Mesothelial cell of epicardium (in vitro differentiated cells): ENCODE measurements at regions not wholly inside any gene's neighbourhood (a gene's known extent, or its start where the extent isn't known, plus 50 kb on each side); places are given as distances from the start of the nearest gene placed in this dataset.

Experiments used
- DNase-seq, 2 experiments: peaks; one replicate each; pipeline ENCODE4 v3.0.0; 2021; ENCODE audit warnings: low spot score in 2 of 2; ENCODE audit not compliant: unreplicated experiment in 2 of 2
- H3K27ac Mint-ChIP-seq: 2 replicates; pipeline ENCODE4 v1.8.0; 2021; ENCODE audit warnings: mixed read lengths
- H3K27me3 Mint-ChIP-seq: 2 replicates; pipeline ENCODE4 v1.8.0; 2021; ENCODE audit warnings: low read depth, mixed read lengths
- H3K36me3 Mint-ChIP-seq: 2 replicates; pipeline ENCODE4 v1.8.0; 2021; ENCODE audit warnings: mixed read lengths
- H3K4me1 Mint-ChIP-seq: 2 replicates; pipeline ENCODE4 v1.8.0; 2021; ENCODE audit warnings: mixed read lengths
- H3K4me3 Mint-ChIP-seq: 2 replicates; pipeline ENCODE4 v1.8.0; 2021; ENCODE audit warnings: mild to moderate bottlenecking, moderate library complexity, mixed read lengths
- H3K9me3 Mint-ChIP-seq: 2 replicates; pipeline ENCODE4 v1.8.0; 2021; ENCODE audit warnings: mixed read lengths
- TF ChIP-seq, protein P1 (sequence below): fragments of 200-600 bp; sonication (generic); IDR thresholded peaks from one replicate; pipeline ENCODE4 v1.5.0; 2021; ENCODE audit warnings: antibody characterized with exemption; ENCODE audit not compliant: unreplicated experiment

DNA sequence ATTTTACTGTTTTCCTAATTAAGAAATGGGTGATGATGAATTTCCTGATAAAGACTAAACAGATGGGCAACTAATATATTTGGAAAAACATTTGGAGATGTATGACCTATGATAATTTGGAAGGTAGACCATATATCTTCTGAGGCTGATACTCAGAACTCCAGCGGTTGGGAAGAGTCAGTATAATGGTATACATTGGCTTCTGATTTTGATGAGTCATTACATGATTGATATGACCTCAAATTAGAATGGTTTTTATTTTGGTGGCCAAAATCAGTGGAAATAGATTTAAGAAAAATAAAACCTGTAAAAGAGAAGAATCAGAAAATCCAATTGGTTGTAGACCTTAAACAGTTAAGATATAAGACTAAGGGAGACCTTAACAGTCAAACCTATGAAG lies 496.4 kb upstream of the ALCAM start:
- no peak overlapping the region for H3K27ac Mint-ChIP-seq
- no peak overlapping the region for H3K4me3 Mint-ChIP-seq
- H3K9me3 Mint-ChIP-seq, result no peaks in the 10 kb centered on the region
- H3K27me3 Mint-ChIP-seq, result no peaks in the 10 kb centered on the region
- DNase-seq, result no peak
- no peaks in the 10 kb centered on the region for H3K36me3 Mint-ChIP-seq
- TF ChIP-seq, protein P1, sequence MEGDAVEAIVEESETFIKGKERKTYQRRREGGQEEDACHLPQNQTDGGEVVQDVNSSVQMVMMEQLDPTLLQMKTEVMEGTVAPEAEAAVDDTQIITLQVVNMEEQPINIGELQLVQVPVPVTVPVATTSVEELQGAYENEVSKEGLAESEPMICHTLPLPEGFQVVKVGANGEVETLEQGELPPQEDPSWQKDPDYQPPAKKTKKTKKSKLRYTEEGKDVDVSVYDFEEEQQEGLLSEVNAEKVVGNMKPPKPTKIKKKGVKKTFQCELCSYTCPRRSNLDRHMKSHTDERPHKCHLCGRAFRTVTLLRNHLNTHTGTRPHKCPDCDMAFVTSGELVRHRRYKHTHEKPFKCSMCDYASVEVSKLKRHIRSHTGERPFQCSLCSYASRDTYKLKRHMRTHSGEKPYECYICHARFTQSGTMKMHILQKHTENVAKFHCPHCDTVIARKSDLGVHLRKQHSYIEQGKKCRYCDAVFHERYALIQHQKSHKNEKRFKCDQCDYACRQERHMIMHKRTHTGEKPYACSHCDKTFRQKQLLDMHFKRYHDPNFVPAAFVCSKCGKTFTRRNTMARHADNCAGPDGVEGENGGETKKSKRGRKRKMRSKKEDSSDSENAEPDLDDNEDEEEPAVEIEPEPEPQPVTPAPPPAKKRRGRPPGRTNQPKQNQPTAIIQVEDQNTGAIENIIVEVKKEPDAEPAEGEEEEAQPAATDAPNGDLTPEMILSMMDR, result no peak
- peaks cover 2% of the 10 kb centered on the region for H3K4me1 Mint-ChIP-seq

DNA sequence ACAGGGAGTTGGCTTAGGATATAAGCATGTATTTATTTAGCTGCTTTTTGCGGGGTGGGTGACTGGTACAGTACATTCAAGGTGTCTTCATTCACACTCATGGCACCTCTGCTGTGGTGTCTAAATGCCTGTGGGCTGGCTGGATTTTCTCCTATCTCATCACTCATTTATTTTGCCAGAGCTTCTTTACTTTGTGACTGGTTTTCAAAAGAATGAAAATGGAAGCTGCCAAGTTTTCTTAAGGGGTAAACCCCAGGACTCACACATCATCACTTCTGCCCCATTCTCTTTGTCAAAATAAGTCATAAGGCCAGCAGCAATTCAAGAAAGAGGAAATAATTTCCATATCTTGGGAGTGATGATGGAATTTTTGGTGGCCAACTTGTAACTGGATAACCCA lies 493.4 kb upstream of the ALCAM start:
- DNase-seq, result no peak
- no peak overlapping the region for H3K27ac Mint-ChIP-seq

DNA sequence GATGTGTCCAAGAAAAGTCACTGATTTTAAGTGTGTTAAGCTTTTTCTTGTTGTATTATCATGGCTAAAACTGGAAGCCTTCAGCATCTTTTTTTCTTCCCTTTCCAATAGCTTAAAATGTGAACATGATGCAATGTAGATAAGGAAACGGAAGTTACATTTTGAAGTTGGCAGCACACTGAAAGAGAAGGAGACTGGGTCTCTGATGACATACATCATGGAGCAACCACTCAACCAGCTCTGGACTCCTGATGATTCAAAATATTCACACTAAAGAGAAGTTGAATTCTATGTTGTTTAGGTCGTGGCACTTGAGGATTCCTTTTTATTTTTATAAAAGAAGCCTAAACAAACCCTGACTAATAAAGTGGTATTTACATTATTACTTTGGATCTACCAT lies 488.3 kb upstream of the ALCAM start:
- no peak overlapping the region for H3K27ac Mint-ChIP-seq

More for the DNA sequence above, 493.4 kb upstream of the ALCAM start:
- peaks cover 6% of the 10 kb centered on the region for H3K36me3 Mint-ChIP-seq
- peaks cover 15% of the 10 kb centered on the region for H3K4me1 Mint-ChIP-seq
- TF ChIP-seq, protein P1, result no peak
- no peak overlapping the region for H3K4me3 Mint-ChIP-seq
- peaks cover 12% of the 10 kb centered on the region for H3K9me3 Mint-ChIP-seq
- no peaks in the 10 kb centered on the region for H3K27me3 Mint-ChIP-seq

DNA sequence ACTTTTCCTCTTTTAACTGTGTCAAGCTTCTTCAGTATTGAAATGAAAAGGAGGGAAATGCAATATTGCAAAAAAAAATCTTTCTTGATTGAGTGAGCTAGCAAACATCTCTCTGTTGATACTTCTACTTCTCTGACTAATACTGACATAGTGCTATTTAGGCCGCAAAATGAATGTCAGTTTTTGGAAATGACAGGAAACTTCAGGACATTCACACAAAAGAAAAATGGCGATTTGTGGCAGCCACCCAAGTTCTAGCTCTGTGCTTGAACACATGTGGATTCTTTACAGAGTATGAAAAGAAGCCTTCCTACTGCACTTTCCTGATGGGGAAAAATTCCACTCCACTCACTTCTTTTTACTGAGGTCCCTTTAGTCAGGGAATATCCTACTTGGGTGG lies 486.8 kb upstream of the ALCAM start:
- H3K4me1 Mint-ChIP-seq, result peaks cover 16% of the 10 kb centered on the region
- no peak for DNase-seq
- H3K27ac Mint-ChIP-seq, result no peak overlapping the region

More for the DNA sequence above, 488.3 kb upstream of the ALCAM start:
- Mint-ChIP-seq H3K27me3 (no peaks in the 10 kb centered on the region), H3K36me3 (peaks cover 6% of the 10 kb centered on the region), H3K4me1 (peaks cover 16% of the 10 kb centered on the region), H3K9me3 (peaks cover 12% of the 10 kb centered on the region), H3K4me3 (no peak overlapping the region)
- TF ChIP-seq, protein P1, result no peak
- DNase-seq, result no peak

DNA sequence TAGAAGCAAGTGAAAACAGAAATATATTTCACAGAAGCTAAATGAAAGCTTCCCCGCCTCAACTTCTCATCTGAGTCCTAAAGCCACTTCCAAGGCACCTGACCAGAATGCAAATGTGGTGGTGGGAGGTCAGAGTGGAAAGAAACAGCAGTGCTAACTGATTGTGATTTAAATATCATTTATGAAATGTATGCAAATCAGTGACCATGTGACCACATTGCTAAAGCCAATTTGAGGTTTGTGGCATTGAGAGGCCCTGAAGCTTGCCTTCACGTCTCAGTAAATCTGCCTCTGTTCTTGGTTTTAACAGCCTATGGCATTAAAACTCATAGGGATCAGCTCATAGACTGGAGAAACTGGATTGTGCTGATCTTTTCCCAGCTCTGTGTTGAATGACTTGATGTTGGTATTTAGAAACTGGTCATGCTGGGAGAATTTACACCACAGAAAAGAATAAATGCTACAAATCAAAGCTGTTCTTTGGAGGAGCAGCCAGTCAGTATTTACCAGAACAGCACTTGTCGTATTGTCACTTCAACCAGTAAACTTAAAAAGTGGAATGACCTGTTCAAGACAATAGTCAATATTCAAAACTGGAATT lies 481.4 kb upstream of the ALCAM start:
- H3K27ac Mint-ChIP-seq, result no peak overlapping the region
- peaks cover 7% of the 10 kb centered on the region for H3K9me3 Mint-ChIP-seq
- no peaks in the 10 kb centered on the region for H3K36me3 Mint-ChIP-seq
- H3K4me1 Mint-ChIP-seq, result no peaks in the 10 kb centered on the region
- TF ChIP-seq, protein P1, result no peak
- no peak for DNase-seq
- H3K4me3 Mint-ChIP-seq, result no peak overlapping the region
- H3K27me3 Mint-ChIP-seq, result no peaks in the 10 kb centered on the region

More for the DNA sequence above, 486.8 kb upstream of the ALCAM start:
- Mint-ChIP-seq H3K4me3 (no peak overlapping the region), H3K27me3 (no peaks in the 10 kb centered on the region), H3K9me3 (peaks cover 12% of the 10 kb centered on the region), H3K36me3 (peaks cover 6% of the 10 kb centered on the region)
- TF ChIP-seq, protein P1, result no peak
